HEK293 (cell line): ENCODE measurements at regions not wholly inside any gene's neighbourhood (a gene's known extent, or its start where the extent isn't known, plus 50 kb on each side); places are given as distances from the start of the nearest gene placed in this dataset.

Source experiments
- KLF16 ChIP-seq: fragments of 450-650 bp; formaldehyde crosslinking; IDR thresholded peaks from 2 replicates; pipeline ENCODE4 v1.5.1; 2017; ENCODE audit warnings: missing biosample characterization, missing genetic modification characterization
- ZNF624 ChIP-seq: fragments of 450-650 bp; formaldehyde crosslinking; IDR thresholded peaks from 2 replicates; pipeline ENCODE4 v1.5.1; 2017; ENCODE audit warnings: missing biosample characterization, missing genetic modification characterization
- ZXDB ChIP-seq: fragments of 450-650 bp; formaldehyde crosslinking; IDR thresholded peaks from 2 replicates; pipeline ENCODE4 v1.5.1; 2016; ENCODE audit warnings: missing biosample characterization, missing genetic modification characterization

DNA sequence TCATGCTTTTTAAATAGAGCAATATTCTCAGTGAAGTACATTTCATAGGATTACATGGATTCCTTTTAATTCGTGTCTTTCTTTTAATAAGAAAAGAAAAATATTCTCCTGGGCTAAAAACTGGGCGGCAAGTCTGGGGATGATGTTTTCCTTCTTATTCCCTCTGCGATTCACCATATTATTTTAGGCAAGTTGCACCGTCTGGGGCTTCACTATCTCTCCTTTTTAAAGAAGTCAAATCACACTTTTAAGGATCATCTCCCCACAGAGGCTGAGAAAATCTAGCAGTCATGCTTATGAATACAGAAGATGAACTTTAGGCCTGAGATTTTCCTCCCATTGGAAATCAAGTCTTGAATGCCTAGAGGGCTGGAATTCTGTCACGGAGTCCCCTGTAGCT is 104.1 kb downstream of the COPS8 start:
- no peak for TF ChIP-seq ZXDB (tag by site-specific recombination)
- no peak for TF ChIP-seq ZNF624
- no peak for TF ChIP-seq KLF16
